SK-N-SH treated with all-trans-retinoic acid at 6 μM for 48 hours (cell line): ENCODE measurements at regions not wholly inside any gene's neighbourhood (a gene's known extent, or its start where the extent isn't known, plus 50 kb on each side); places are given as distances from the start of the nearest gene placed in this dataset.

Experiments
- ATAC-seq: fragments of 200-7000 bp; cut with Tn5 transposase; 3 replicates; pipeline ENCODE4 v1.9.1; 2020; ENCODE audit warnings: mild to moderate bottlenecking, moderate library complexity
- ARNTL ChIP-seq: fragments of 450-650 bp; formaldehyde crosslinking; IDR thresholded peaks from 2 replicates; pipeline ENCODE4 v1.5.0; 2020; ENCODE audit warnings: low read depth, mild to moderate bottlenecking, moderate library complexity, borderline replicate concordance
- BACH2 ChIP-seq: fragments of 250-450 bp; sonication (Bioruptor Pico); IDR thresholded peaks from 2 replicates; pipeline ENCODE4 v1.9.0; 2021; ENCODE audit warnings: mild to moderate bottlenecking, borderline replicate concordance
- CSDC2 ChIP-seq: fragments of 250-450 bp; sonication (Bioruptor Pico); IDR thresholded peaks from 2 replicates; pipeline ENCODE4 v1.5.0; 2020; ENCODE audit warnings: mild to moderate bottlenecking, moderate library complexity
- ESRRG ChIP-seq: fragments of 250-450 bp; sonication (Bioruptor Pico); IDR thresholded peaks from 2 replicates; pipeline ENCODE4 v1.6.1; 2021; ENCODE audit warnings: mild to moderate bottlenecking
- GLIS3 ChIP-seq: fragments of 250-450 bp; sonication (Bioruptor Pico); IDR thresholded peaks from 2 replicates; pipeline ENCODE4 v1.5.0; 2020; ENCODE audit warnings: mild to moderate bottlenecking, moderate library complexity
- ISL1 ChIP-seq: fragments of 250-450 bp; sonication (Bioruptor Pico); IDR thresholded peaks from 2 replicates; pipeline ENCODE4 v2.1.2; 2022; ENCODE audit warnings: mild to moderate bottlenecking, moderate library complexity
- OSR1 ChIP-seq: fragments of 250-450 bp; sonication (Bioruptor Pico); IDR thresholded peaks from 2 replicates; pipeline ENCODE4 v1.8.0; 2022; ENCODE audit warnings: moderate library complexity, mild to moderate bottlenecking, inconsistent platforms
- PPARA ChIP-seq: fragments of 250-450 bp; sonication (Bioruptor Pico); IDR thresholded peaks from 2 replicates; pipeline ENCODE4 v1.5.0; 2020; ENCODE audit warnings: mild to moderate bottlenecking, borderline replicate concordance
- SNAI2 ChIP-seq: fragments of 250-450 bp; sonication (Bioruptor Pico); IDR thresholded peaks from 2 replicates; pipeline ENCODE4 v1.5.0; 2020; ENCODE audit warnings: mild to moderate bottlenecking, moderate library complexity
- TCF4 ChIP-seq: fragments of 250-450 bp; sonication (Bioruptor Pico); IDR thresholded peaks from 2 replicates; pipeline ENCODE4 v1.8.0; 2021; ENCODE audit warnings: mild to moderate bottlenecking, moderate library complexity, borderline replicate concordance
- TOX ChIP-seq: fragments of 250-450 bp; sonication (Bioruptor Pico); IDR thresholded peaks from 2 replicates; pipeline ENCODE4 v1.8.0; 2021; ENCODE audit warnings: mild to moderate bottlenecking, moderate library complexity, borderline replicate concordance
- ZC3H10 ChIP-seq: fragments of 250-450 bp; sonication (Bioruptor Pico); IDR thresholded peaks from 2 replicates; pipeline ENCODE4 v1.5.1; 2021; ENCODE audit warnings: mild to moderate bottlenecking, moderate library complexity
- ZFP3 ChIP-seq: fragments of 250-450 bp; sonication (Bioruptor Pico); IDR thresholded peaks from 2 replicates; pipeline ENCODE4 v1.5.0; 2020; ENCODE audit warnings: mild to moderate bottlenecking, moderate library complexity
- ZFP30 ChIP-seq: fragments of 450-650 bp; formaldehyde crosslinking; IDR thresholded peaks from 2 replicates; pipeline ENCODE4 v1.5.0; 2022; ENCODE audit warnings: mild to moderate bottlenecking, moderate library complexity
- ZNF565 ChIP-seq: fragments of 450-650 bp; formaldehyde crosslinking; conservative IDR thresholded peaks from 2 replicates; pipeline ENCODE4 v1.5.0; 2020; ENCODE audit warnings: low read depth, mild to moderate bottlenecking, moderate library complexity
- ZNF70 ChIP-seq: fragments of 450-650 bp; formaldehyde crosslinking; IDR thresholded peaks from 2 replicates; pipeline ENCODE4 v1.5.0; 2020; ENCODE audit warnings: mild to moderate bottlenecking, moderate library complexity
- ZNF8 ChIP-seq: fragments of 450-650 bp; formaldehyde crosslinking; IDR thresholded peaks from 2 replicates; pipeline ENCODE4 v1.5.0; 2020; ENCODE audit warnings: mild to moderate bottlenecking, moderate library complexity
- TF ChIP-seq, protein P1 (sequence below): fragments of 250-450 bp; sonication (Bioruptor Pico); IDR thresholded peaks from 2 replicates; pipeline ENCODE4 v1.5.1; 2021; ENCODE audit warnings: mild to moderate bottlenecking, moderate library complexity
- TF ChIP-seq, protein P2 (sequence below): fragments of 250-450 bp; sonication (Bioruptor Pico); IDR thresholded peaks from 2 replicates; pipeline ENCODE4 v1.8.0; 2020; ENCODE audit warnings: mild to moderate bottlenecking, moderate library complexity, borderline replicate concordance
- TF ChIP-seq, protein P3 (sequence below): fragments of 250-450 bp; sonication (Bioruptor Pico); IDR thresholded peaks from 2 replicates; pipeline ENCODE4 v1.5.0; 2020; ENCODE audit warnings: mild to moderate bottlenecking, moderate library complexity
- TF ChIP-seq, protein P4 (sequence below): fragments of 250-450 bp; sonication (Bioruptor Pico); IDR thresholded peaks from 2 replicates; pipeline ENCODE4 v1.8.0; 2021; ENCODE audit warnings: low read depth, mild to moderate bottlenecking, moderate library complexity, borderline replicate concordance
- TF ChIP-seq, protein P5 (sequence below): fragments of 250-450 bp; sonication (Bioruptor Pico); IDR thresholded peaks from 2 replicates; pipeline ENCODE4 v1.5.1; 2020; ENCODE audit warnings: low read depth, mild to moderate bottlenecking, moderate library complexity

DNA sequence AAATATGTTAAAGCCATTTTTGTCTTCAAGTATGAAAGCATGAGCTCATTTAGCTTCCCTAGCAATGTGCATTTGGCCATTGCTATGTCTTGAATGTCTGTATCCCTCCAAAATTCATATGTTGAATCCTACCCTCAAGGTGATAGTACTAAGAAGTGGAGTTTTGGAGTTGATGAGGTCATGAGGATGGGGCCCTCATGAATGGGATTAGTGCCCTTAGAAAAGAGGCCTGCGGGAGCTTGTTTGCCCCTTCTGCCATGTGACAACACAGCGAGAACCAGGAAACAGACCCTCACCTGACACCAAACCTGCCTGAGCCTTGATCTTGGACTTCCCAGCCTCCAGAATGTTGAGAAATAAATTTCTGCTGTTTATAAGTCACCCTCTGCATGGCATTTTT, 61.3 kb upstream of the UCN3 start (continued):
- TF ChIP-seq, protein P1, sequence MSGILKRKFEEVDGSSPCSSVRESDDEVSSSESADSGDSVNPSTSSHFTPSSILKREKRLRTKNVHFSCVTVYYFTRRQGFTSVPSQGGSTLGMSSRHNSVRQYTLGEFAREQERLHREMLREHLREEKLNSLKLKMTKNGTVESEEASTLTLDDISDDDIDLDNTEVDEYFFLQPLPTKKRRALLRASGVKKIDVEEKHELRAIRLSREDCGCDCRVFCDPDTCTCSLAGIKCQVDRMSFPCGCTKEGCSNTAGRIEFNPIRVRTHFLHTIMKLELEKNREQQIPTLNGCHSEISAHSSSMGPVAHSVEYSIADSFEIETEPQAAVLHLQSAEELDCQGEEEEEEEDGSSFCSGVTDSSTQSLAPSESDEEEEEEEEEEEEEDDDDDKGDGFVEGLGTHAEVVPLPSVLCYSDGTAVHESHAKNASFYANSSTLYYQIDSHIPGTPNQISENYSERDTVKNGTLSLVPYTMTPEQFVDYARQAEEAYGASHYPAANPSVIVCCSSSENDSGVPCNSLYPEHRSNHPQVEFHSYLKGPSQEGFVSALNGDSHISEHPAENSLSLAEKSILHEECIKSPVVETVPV (CRISPR knock-in tag), result no peak
- no peak for TF ChIP-seq CSDC2 (CRISPR knock-in tag)
- TF ChIP-seq ZFP3, result no peak

DNA sequence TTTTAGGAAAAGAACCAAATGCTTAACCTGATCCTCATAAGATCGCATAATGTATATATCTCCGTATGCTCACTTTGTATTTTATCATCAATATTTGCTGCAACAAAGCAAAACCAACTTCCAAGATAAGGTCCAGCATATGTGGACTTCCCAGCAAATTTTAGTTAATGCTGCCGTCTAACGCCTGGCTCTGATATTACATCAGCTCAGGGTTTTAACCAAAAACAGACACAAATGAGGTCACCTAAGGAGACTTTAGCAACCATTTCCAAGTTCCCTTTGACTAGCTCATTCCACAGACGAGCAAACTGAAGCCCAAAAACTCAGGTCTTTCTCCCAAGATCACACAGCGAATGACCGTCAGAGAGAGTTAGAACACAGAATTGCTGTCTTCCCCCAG, 59.4 kb upstream of the UCN3 start:
- TF ChIP-seq, protein P2, sequence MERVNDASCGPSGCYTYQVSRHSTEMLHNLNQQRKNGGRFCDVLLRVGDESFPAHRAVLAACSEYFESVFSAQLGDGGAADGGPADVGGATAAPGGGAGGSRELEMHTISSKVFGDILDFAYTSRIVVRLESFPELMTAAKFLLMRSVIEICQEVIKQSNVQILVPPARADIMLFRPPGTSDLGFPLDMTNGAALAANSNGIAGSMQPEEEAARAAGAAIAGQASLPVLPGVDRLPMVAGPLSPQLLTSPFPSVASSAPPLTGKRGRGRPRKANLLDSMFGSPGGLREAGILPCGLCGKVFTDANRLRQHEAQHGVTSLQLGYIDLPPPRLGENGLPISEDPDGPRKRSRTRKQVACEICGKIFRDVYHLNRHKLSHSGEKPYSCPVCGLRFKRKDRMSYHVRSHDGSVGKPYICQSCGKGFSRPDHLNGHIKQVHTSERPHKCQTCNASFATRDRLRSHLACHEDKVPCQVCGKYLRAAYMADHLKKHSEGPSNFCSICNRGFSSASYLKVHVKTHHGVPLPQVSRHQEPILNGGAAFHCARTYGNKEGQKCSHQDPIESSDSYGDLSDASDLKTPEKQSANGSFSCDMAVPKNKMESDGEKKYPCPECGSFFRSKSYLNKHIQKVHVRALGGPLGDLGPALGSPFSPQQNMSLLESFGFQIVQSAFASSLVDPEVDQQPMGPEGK (CRISPR knock-in tag), result no peak
- TF ChIP-seq ZNF70 (CRISPR knock-in tag) (no peak), BACH2 (CRISPR knock-in tag) (no peak), ZNF565 (no peak), ZFP3 (no peak), OSR1 (CRISPR knock-in tag) (no peak), ZC3H10 (no peak), TCF4 (CRISPR knock-in tag) (no peak), SNAI2 (CRISPR knock-in tag) (no peak), CSDC2 (CRISPR knock-in tag) (no peak), GLIS3 (CRISPR knock-in tag) (no peak), ISL1 (CRISPR knock-in tag) (no peak), ESRRG (no peak), ARNTL (CRISPR knock-in tag) (no peak), PPARA (no peak)
- TF ChIP-seq, protein P3, sequence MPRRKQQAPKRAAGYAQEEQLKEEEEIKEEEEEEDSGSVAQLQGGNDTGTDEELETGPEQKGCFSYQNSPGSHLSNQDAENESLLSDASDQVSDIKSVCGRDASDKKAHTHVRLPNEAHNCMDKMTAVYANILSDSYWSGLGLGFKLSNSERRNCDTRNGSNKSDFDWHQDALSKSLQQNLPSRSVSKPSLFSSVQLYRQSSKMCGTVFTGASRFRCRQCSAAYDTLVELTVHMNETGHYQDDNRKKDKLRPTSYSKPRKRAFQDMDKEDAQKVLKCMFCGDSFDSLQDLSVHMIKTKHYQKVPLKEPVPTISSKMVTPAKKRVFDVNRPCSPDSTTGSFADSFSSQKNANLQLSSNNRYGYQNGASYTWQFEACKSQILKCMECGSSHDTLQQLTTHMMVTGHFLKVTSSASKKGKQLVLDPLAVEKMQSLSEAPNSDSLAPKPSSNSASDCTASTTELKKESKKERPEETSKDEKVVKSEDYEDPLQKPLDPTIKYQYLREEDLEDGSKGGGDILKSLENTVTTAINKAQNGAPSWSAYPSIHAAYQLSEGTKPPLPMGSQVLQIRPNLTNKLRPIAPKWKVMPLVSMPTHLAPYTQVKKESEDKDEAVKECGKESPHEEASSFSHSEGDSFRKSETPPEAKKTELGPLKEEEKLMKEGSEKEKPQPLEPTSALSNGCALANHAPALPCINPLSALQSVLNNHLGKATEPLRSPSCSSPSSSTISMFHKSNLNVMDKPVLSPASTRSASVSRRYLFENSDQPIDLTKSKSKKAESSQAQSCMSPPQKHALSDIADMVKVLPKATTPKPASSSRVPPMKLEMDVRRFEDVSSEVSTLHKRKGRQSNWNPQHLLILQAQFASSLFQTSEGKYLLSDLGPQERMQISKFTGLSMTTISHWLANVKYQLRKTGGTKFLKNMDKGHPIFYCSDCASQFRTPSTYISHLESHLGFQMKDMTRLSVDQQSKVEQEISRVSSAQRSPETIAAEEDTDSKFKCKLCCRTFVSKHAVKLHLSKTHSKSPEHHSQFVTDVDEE, result no peak
- TF ChIP-seq, protein P1 (CRISPR knock-in tag), result no peak
- TF ChIP-seq, protein P4, sequence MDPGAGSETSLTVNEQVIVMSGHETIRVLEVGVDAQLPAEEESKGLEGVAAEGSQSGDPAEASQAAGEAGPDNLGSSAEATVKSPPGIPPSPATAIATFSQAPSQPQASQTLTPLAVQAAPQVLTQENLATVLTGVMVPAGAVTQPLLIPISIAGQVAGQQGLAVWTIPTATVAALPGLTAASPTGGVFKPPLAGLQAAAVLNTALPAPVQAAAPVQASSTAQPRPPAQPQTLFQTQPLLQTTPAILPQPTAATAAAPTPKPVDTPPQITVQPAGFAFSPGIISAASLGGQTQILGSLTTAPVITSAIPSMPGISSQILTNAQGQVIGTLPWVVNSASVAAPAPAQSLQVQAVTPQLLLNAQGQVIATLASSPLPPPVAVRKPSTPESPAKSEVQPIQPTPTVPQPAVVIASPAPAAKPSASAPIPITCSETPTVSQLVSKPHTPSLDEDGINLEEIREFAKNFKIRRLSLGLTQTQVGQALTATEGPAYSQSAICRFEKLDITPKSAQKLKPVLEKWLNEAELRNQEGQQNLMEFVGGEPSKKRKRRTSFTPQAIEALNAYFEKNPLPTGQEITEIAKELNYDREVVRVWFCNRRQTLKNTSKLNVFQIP (CRISPR knock-in tag), result no peak
- TF ChIP-seq, protein P5, sequence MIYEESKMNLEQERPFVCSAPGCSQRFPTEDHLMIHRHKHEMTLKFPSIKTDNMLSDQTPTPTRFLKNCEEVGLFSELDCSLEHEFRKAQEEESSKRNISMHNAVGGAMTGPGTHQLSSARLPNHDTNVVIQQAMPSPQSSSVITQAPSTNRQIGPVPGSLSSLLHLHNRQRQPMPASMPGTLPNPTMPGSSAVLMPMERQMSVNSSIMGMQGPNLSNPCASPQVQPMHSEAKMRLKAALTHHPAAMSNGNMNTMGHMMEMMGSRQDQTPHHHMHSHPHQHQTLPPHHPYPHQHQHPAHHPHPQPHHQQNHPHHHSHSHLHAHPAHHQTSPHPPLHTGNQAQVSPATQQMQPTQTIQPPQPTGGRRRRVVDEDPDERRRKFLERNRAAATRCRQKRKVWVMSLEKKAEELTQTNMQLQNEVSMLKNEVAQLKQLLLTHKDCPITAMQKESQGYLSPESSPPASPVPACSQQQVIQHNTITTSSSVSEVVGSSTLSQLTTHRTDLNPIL (CRISPR knock-in tag), result no peak
- ATAC-seq, result peak; percentile 64; the same call in 2 of the 3 replicates

DNA sequence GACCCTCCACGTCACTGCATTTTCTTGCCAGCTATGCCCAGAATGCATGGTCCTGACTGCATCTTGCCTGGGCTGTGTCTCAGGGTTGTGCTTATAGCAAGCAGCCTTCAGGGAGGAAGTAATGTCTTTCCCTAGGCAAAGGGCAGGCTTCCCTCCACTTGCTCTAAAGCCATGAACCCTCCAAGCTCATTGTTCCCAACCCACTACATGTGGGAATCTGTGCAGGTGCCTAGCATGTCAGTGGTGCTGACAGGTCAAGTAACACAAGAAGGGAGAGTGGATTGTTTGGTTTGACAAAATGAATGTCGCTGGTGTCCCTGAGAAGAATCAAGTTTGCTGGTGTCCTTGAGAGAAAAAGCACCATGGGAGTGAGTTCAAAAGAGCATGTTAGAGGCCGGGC, 53.9 kb upstream of the UCN3 start:
- no peak for ATAC-seq
- TF ChIP-seq TOX (CRISPR knock-in tag), result no peak
- no peak for TF ChIP-seq OSR1 (CRISPR knock-in tag)
- no peak for TF ChIP-seq GLIS3 (CRISPR knock-in tag)
- TF ChIP-seq TCF4 (CRISPR knock-in tag), result no peak
- TF ChIP-seq ZNF8, result no peak
- TF ChIP-seq ESRRG, result no peak
- TF ChIP-seq, protein P1 (CRISPR knock-in tag), result no peak
- TF ChIP-seq, protein P3, result no peak
- TF ChIP-seq ZNF565, result no peak
- no peak for TF ChIP-seq ZNF70 (CRISPR knock-in tag)
- TF ChIP-seq ZC3H10, result no peak
- no peak for TF ChIP-seq ZFP30 (CRISPR knock-in tag)
